Mesothelial cell of epicardium (in vitro differentiated cells): ENCODE measurements at regions not wholly inside any gene's neighbourhood (a gene's known extent, or its start where the extent isn't known, plus 50 kb on each side); places are given as distances from the start of the nearest gene placed in this dataset.

Source experiments
- DNase-seq, 2 experiments: peaks; one replicate each; pipeline ENCODE4 v3.0.0; 2021; ENCODE audit warnings: low spot score in 2 of 2; ENCODE audit not compliant: unreplicated experiment in 2 of 2
- H3K27ac Mint-ChIP-seq: 2 replicates; pipeline ENCODE4 v1.8.0; 2021; ENCODE audit warnings: mixed read lengths
- H3K27me3 Mint-ChIP-seq: 2 replicates; pipeline ENCODE4 v1.8.0; 2021; ENCODE audit warnings: low read depth, mixed read lengths
- H3K36me3 Mint-ChIP-seq: 2 replicates; pipeline ENCODE4 v1.8.0; 2021; ENCODE audit warnings: mixed read lengths
- H3K4me1 Mint-ChIP-seq: 2 replicates; pipeline ENCODE4 v1.8.0; 2021; ENCODE audit warnings: mixed read lengths
- H3K4me3 Mint-ChIP-seq: 2 replicates; pipeline ENCODE4 v1.8.0; 2021; ENCODE audit warnings: mild to moderate bottlenecking, moderate library complexity, mixed read lengths
- H3K9me3 Mint-ChIP-seq: 2 replicates; pipeline ENCODE4 v1.8.0; 2021; ENCODE audit warnings: mixed read lengths
- TF ChIP-seq, protein P1 (sequence below): fragments of 200-600 bp; sonication (generic); IDR thresholded peaks from one replicate; pipeline ENCODE4 v1.5.0; 2021; ENCODE audit warnings: antibody characterized with exemption; ENCODE audit not compliant: unreplicated experiment

DNA sequence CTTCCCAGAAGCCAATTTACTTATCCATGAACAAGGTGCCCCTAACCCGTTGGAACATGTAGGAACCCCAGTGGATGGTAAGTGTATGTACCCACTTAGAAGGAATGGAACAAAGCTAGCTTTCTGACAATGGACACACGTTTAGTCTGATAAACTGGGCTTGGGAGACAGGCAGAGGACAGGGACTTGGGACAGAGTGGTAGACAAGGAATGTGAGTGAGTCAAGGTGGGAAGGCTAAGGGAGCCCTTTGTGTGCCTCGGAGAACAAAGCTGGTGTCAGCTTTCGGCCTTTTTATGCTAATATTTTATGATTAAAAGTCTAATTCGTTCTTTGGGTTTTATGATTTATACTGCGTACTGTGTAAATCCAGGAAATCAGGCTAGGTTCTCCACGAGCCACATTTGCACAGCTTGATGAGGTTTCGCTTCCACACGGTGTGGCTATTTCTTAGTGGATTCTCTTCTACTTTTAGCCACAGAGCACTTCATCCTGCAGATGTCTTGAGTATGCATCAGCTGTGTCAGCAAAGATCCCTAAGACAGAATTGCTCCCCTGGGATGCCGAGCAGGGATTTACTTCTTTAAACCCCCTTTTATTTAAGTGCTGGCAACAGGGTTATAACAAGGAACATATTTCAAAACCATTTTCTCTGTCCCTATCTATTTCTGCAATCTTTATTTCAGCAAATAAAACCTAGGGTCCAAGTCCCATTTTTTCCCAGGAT, 258.5 kb downstream of the DLEU7 start:
- TF ChIP-seq, protein P1, sequence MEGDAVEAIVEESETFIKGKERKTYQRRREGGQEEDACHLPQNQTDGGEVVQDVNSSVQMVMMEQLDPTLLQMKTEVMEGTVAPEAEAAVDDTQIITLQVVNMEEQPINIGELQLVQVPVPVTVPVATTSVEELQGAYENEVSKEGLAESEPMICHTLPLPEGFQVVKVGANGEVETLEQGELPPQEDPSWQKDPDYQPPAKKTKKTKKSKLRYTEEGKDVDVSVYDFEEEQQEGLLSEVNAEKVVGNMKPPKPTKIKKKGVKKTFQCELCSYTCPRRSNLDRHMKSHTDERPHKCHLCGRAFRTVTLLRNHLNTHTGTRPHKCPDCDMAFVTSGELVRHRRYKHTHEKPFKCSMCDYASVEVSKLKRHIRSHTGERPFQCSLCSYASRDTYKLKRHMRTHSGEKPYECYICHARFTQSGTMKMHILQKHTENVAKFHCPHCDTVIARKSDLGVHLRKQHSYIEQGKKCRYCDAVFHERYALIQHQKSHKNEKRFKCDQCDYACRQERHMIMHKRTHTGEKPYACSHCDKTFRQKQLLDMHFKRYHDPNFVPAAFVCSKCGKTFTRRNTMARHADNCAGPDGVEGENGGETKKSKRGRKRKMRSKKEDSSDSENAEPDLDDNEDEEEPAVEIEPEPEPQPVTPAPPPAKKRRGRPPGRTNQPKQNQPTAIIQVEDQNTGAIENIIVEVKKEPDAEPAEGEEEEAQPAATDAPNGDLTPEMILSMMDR: no peak

DNA sequence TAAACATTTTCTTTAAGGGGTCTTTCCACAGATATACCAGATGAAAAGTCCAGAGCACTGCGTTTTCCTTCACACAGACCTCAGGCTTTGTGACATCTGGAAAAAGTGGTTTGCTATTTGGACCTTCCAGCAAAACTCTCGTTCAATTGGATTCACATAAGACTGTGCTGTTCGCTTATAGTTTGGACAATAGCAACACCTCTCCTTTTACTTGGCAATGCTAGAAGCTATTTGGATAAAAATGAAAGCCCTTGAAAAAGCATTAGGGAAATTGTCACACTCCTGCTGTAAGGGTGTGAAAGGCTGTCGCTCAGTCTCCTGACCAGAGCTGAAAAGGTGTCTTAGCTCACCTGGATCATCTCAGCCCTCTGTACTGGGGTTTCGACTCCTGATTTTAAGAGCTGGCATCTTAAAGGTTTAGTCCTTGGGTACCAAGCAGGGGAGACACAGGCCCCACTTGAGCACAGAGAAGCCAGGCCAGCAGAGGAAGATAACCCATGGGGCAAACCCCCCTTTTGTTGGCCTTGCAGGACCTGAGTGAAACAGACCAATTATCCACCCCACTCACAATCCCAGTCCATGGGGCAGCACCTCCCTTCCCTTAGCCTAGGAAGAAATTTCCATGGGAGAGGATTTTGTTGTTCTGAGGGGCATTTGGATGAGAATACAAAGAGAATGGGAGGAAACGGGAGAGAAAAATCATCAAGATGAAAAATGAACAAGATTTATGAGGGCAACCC, 257.6 kb downstream of the DLEU7 start:
- no peaks in the 10 kb centered on the region for H3K36me3 Mint-ChIP-seq
- no peak overlapping the region for H3K4me3 Mint-ChIP-seq
- H3K27ac Mint-ChIP-seq: no peak overlapping the region
- no peaks in the 10 kb centered on the region for H3K9me3 Mint-ChIP-seq
- no peak for DNase-seq
- TF ChIP-seq, protein P1: no peak
- H3K27me3 Mint-ChIP-seq: no peaks in the 10 kb centered on the region
- peaks cover 27% of the 10 kb centered on the region for H3K4me1 Mint-ChIP-seq

More for the DNA sequence above, 258.5 kb downstream of the DLEU7 start:
- no peaks in the 10 kb centered on the region for H3K27me3 Mint-ChIP-seq
- H3K36me3 Mint-ChIP-seq: no peaks in the 10 kb centered on the region
- no peak for DNase-seq
- peaks cover 26% of the 10 kb centered on the region for H3K4me1 Mint-ChIP-seq
- H3K27ac Mint-ChIP-seq: no peak overlapping the region
- no peaks in the 10 kb centered on the region for H3K9me3 Mint-ChIP-seq
- H3K4me3 Mint-ChIP-seq: no peak overlapping the region

DNA sequence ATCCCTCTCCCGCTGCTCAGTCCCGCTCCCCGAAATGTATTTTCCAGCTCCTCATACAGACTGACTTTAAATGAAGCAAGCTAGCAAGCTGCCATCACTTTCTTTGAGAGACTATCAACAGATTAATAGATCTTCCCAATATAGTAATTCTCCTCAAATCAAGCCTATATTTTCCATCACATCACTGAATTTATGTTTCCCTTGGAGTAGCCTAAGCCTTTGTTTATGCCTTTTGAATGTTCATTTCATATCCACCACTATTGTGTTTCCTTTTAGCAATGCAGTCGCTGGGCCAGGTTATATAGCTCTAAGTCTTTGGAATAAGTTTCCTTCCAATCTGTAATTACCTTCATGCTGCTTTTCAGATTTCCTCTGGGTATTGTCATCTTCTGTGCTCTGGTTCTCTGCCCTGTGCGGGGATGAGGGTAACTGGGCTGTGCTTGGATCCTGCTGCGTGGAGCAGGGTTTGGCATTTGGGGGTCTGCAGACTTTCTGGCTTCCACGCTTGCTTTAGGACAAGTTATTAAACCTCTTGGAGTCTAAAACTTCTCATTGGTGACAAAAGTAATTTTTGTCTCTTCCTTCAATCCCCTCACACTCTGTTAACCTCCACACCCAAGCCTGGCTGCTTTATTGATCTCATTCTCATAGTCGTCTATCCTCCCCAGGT, 256.9 kb downstream of the DLEU7 start:
- Mint-ChIP-seq H3K27me3 (no peaks in the 10 kb centered on the region), H3K4me1 (peaks cover 27% of the 10 kb centered on the region), H3K9me3 (no peaks in the 10 kb centered on the region), H3K36me3 (no peaks in the 10 kb centered on the region), H3K4me3 (no peak overlapping the region), H3K27ac (peak overlapping the region; percentile 22)
- TF ChIP-seq, protein P1: no peak
- no peak for DNase-seq

DNA sequence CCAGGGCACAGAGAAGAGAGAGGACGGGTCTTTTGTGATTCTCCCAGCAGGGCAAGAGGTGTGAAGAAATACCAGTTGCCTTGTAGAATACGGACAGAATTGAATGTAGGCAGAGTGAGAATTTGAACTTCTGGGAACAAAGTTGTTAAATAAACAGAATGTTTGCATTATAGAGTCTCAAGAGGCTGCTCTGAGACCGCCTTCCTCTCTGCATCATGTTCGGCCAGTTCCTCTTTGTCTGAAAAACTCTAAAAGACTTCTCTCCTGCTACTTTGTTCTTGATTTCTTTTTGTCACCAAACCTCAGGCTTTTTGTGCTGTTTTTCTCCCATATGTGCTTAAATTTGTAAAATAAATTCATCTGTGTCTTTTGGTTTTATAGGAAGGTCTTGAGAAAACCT, 256.4 kb downstream of the DLEU7 start:
- Mint-ChIP-seq H3K4me1 (peaks cover 27% of the 10 kb centered on the region), H3K9me3 (no peaks in the 10 kb centered on the region), H3K27me3 (no peaks in the 10 kb centered on the region), H3K4me3 (no peak overlapping the region), H3K36me3 (no peaks in the 10 kb centered on the region), H3K27ac (peak overlapping the region; percentile 22)
- TF ChIP-seq, protein P1: no peak
- no peak for DNase-seq

DNA sequence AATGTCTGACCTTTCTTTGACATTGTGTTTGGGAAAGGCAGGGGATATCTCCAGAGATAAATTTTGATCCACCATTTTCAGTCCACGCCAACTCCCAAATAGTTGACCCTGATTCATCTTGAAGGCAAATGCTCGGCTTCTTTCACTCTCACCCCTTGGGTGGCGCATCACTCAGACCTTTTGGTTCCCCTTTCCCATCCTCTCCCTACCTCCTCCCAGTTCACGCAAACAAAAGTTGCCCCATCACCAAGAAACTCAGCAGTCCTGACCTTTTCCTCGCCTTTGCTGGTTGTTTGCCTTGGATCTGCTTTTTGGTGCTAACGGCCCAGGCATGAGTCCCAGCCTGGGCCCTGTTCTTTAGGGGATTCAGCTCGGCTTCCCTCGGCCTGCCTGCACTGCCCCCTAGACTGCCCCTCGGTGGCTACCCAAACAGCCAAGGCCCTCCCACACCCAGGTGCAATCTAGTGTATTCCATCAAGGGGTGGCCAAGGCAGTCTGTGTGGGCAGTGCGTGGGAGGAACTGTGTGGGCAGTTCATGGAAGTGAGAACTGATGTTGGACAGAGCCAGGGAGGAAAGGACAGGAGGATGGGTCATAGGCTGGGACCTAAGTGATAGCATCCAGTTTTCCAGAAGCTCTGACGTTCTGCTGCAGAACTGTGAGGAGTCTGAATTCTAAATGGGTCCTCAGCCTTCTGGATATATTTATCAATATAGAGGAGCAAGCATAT, 255.7 kb downstream of the DLEU7 start:
- TF ChIP-seq, protein P1: no peak
- Mint-ChIP-seq H3K27ac (peak overlapping the region; percentile 48), H3K4me3 (no peak overlapping the region), H3K27me3 (no peaks in the 10 kb centered on the region), H3K36me3 (no peaks in the 10 kb centered on the region), H3K4me1 (peaks cover 29% of the 10 kb centered on the region), H3K9me3 (no peaks in the 10 kb centered on the region)
- DNase-seq: no peak
